ES-I3 (cell line): ENCODE measurements at regions not wholly inside any gene's neighbourhood (a gene's known extent, or its start where the extent isn't known, plus 50 kb on each side); places are given as distances from the start of the nearest gene placed in this dataset.
A peak's percentile ranks its signal among the peaks of the same experiment; 100 is the strongest.

Experiments used
- H3K36me3 ChIP-seq: 2 replicates; pipeline ENCODE4 v1.6.1; 2013; ENCODE audit warnings: mild to moderate bottlenecking, low read length, control low read depth, moderate library complexity; ENCODE audit not compliant: insufficient read depth
- H3K4me1 ChIP-seq: 2 replicates; pipeline ENCODE4 v1.6.1; 2013; ENCODE audit warnings: mild to moderate bottlenecking, control low read depth, low read length; ENCODE audit not compliant: insufficient read depth
- H3K9ac ChIP-seq: 2 replicates; pipeline ENCODE4 v1.6.1; 2013; ENCODE audit warnings: low read depth, mild to moderate bottlenecking, low read length, moderate library complexity
- H3K9me3 ChIP-seq: 2 replicates; pipeline ENCODE4 v1.6.1; 2013; ENCODE audit warnings: mild to moderate bottlenecking, low read length, moderate library complexity; ENCODE audit not compliant: control insufficient read depth, insufficient read depth

DNA sequence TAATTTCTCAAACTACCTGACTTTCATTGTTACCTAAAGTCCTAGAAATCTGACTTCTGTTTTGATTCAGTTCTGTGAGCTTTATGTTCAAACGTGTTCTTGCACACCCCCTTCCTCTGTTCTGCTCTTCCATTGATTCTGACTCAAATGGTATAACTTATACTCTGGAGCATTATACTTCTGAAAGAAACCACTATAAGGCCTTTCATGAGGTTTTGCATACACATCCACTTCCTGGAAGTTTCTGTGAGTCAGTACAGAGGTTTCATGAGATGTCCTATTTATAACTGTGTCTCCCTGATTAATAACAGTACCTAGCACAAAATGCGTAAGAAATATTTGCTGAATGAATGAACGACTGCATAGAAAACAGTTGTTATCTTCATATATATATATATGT, 540.2 kb upstream of the CT83 start:
- H3K4me1 ChIP-seq, result no peaks in the 10 kb centered on the region
- no peaks in the 10 kb centered on the region for H3K9me3 ChIP-seq
- no peaks in the 10 kb centered on the region for H3K36me3 ChIP-seq
- H3K9ac ChIP-seq, result no peak overlapping the region

DNA sequence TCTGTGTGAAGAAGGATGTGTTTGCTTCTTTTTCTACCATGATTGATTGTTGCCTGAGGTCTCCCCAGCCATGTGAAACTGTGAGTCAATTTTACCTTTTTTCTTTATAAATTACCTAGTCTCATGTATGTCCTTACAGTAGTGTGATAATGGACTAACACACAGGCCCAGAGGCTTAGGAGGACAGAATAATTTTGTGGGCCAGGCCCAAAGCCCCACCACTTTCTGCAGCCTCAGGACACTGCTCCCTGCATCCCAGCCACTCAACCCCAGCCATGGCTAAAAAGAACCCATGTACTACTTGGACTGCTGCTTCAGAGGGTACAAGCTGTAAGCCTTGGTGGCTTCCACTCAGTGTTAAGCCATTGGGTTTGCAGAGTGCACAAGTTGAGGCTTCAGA, 512.7 kb upstream of the CT83 start:
- Histone ChIP-seq H3K9ac (no peak overlapping the region), H3K36me3 (no peaks in the 10 kb centered on the region), H3K9me3 (peaks cover 27% of the 10 kb centered on the region), H3K4me1 (no peaks in the 10 kb centered on the region)

DNA sequence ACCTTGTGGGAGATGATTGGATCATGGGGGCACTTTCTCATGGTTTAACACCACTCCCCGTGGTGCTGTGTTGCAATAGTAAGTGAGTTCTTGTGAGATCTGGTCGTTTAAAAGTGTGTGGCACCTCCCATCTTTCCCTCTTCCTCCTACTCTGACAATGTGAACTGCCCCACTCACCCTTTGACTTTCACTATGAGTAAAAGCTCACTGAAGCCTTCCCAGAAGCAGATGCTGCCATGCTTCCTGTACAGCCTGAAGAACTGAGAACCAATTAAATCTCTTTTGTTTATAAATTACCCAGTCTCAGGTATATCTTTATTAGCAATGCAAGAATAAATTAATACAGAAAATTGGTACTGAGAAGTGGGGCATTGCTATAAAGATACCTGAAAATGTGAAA, 509.6 kb upstream of the CT83 start:
- no peak overlapping the region for H3K9ac ChIP-seq
- H3K4me1 ChIP-seq, result no peaks in the 10 kb centered on the region
- no peaks in the 10 kb centered on the region for H3K36me3 ChIP-seq
- peaks cover 26% of the 10 kb centered on the region for H3K9me3 ChIP-seq

DNA sequence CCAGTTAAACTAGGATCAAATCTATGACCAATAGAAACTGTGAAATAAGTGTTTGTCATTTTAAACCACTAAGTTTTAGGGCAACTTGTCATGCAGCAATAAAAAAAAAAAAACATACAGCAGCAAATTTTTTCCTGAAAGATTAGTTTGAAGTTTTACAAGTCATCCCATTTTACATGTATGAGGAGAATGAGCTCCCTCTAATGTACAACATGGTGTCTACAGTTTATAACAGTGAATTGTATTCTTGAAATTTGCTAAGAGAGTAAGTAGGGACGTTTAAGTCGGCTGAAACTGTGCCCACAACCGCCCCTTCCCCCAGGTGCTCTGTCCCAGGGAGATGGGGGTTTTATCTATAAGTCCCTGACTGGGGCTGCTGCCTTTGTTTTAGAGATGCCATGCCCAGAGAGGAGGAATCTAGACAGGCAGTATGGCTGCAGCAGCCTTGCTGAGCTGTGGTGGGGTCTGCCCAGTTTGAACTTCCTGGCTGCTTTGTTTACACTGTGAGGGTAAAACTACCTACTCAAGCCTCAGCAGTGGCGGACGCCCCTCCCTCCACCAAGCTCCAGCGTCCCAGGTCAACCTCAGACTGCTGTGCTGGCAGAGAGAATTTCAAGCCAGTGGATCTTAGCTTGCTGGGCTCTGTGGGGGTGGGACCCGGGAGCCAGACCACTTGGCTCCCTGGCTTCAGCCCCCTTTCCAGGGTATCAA, 499.3 kb upstream of the CT83 start:
- no peaks in the 10 kb centered on the region for H3K4me1 ChIP-seq
- H3K36me3 ChIP-seq, result no peaks in the 10 kb centered on the region
- no peaks in the 10 kb centered on the region for H3K9me3 ChIP-seq
- peak overlapping the region; percentile 30 for H3K9ac ChIP-seq

DNA sequence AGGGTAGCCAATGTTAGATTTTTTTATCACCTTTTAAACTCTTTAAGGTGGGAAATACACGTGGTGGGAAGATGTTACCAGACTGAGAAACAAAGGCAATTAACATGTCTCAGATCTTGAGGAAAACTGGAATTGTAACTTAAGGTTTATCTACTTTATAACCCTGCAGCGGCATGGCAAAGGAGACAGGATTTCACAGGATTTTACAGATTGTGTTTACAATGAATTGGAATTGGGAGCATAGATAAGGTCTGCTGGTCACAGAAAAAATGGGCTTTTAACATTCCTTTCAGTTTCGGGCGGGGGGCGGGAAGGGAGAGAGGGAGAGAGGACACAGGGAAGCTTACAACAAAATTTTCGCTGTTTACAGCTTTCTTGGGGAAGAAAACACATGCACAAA, 467.5 kb upstream of the CT83 start:
- peaks cover 15% of the 10 kb centered on the region for H3K9me3 ChIP-seq
- peaks cover 37% of the 10 kb centered on the region for H3K4me1 ChIP-seq

DNA sequence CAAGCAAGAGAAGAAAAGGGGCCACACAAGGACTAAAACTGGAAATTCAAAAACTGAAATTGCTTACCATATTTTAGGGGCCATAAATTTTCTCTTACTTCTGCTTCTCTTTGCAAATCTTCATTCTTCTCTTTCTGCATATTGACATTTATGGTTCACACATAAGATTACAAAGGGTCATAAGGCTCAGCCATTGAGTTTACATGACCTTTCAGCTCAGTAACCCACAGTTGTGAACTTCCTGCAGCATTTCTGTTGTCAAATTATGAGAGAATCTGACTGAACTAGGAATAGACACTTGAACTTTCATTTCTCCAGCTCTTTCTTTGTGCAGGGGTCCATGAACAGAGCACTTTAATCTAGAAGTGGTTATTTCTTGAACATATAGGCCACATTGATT, 434.8 kb upstream of the CT83 start:
- Histone ChIP-seq H3K9ac (no peak overlapping the region), H3K4me1 (no peaks in the 10 kb centered on the region), H3K36me3 (no peaks in the 10 kb centered on the region), H3K9me3 (peaks cover 13% of the 10 kb centered on the region)

More for the DNA sequence above, 467.5 kb upstream of the CT83 start:
- Histone ChIP-seq H3K36me3 (no peaks in the 10 kb centered on the region), H3K9ac (peak overlapping the region; percentile 5; the same call in 1 of the 2 replicates)

DNA sequence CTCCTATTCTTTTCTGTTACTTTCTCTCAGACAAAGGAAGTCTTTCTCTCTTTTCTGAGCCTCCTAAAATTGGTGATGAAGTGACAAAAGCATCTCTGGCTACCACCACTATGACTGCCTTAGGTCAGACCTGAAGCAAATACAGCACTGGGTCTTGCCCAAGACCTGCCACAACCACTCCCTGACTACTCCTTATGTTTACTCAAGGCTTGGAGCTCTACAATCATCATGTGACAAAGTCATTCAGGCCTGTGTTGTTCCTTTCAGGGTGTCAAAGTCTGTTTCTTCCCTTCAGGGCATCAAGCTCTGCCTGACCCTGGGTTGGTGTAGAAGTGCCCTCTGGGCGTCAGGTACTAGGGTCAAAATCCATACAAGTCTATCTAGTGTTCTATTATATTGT, 419.2 kb upstream of the CT83 start:
- H3K9ac ChIP-seq, result no peak overlapping the region

DNA sequence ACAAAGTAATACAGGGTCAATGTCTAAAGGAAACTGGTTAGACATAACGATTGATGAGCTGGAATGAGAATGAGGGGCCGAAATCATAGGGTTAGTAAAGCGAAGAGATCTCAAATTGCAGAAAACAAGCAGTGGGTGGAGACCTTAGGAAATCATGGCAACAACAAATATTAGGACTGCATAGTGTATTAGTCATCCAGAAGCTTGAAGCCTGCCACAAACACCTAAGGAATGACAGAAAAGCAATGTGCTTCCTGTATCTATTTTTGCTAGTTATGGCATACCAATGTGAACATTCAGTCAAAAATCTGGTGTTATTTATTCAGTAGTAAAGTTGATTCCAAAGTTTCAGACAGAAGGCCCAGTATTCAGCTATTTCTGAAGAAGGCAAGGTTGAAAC, 410.9 kb upstream of the CT83 start:
- H3K9me3 ChIP-seq, result no peaks in the 10 kb centered on the region
- H3K9ac ChIP-seq, result no peak overlapping the region
- H3K4me1 ChIP-seq, result peaks cover 3% of the 10 kb centered on the region; the same call in 1 of the 2 replicates
- H3K36me3 ChIP-seq, result no peaks in the 10 kb centered on the region

More for the DNA sequence above, 419.2 kb upstream of the CT83 start:
- Histone ChIP-seq H3K9me3 (no peaks in the 10 kb centered on the region), H3K36me3 (no peaks in the 10 kb centered on the region), H3K4me1 (no peaks in the 10 kb centered on the region)

DNA sequence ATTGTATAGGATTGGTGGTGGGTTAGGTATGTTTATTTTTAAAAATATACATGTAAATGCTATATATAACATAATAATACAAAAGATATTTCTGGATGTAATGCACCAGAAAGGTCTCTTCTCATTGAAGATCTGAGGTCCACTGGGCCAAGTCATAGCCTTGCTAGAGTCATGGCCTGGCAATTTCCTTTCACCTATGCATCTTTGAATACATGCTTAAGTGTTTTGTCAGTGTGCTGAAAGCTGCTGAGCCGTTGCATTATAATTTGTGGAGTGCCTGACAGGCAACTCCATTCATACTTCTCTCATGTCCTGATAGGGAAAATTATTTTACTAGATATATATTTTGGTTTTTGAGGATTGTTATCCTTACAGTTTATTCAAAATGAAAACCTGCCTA, 410.2 kb upstream of the CT83 start:
- H3K36me3 ChIP-seq, result no peaks in the 10 kb centered on the region; the same call in 1 of the 2 replicates
- H3K9ac ChIP-seq, result no peak overlapping the region
- H3K4me1 ChIP-seq, result peaks cover 3% of the 10 kb centered on the region; the same call in 1 of the 2 replicates
- peaks cover 7% of the 10 kb centered on the region; the same call in 1 of the 2 replicates for H3K9me3 ChIP-seq

DNA sequence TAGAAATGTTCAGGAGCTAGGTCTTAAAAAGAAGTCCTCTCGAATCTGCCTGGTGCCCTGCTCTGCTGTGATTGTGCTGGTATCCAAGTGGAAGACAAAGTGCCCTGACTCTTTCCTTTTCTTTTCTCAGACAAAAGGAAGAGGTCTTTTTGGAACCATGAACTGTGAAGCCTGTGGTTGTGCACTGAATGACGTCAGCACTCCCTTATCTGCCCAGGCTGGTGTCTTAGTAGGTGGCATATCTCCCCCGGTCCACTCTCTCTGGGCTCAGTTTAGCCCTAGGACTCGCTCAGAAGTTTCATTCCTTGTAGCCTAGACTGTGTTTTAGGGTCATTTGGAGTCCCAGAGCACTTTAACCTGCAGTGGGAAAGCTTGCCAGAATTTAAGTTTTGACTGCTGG, 400.3 kb upstream of the CT83 start:
- Histone ChIP-seq H3K9me3 (peaks cover under 1% of the 10 kb centered on the region; the same call in 1 of the 2 replicates), H3K36me3 (no peaks in the 10 kb centered on the region; the same call in none of the 2 replicates), H3K4me1 (no peaks in the 10 kb centered on the region), H3K9ac (no peak overlapping the region)

DNA sequence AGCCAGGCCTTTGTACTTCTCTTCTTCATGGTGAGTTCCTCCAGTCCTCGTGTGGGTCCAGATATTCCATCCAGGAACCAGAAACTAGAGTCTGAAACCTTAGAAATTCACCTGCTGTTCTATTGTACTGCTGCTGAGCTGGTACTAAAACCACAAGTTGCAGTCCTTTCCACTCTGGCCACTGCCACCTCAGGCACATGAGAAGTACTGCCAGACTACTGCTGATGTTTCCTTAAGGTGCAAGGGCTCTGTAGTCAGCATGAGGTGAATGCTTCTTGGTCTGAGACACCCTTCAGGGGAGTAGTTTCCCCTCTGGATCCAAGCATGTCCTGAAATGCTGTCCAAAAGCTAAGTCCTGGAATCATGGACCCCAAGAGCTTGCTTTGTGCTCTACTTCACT, 399.6 kb upstream of the CT83 start:
- Histone ChIP-seq H3K4me1 (no peaks in the 10 kb centered on the region), H3K9ac (no peak overlapping the region), H3K9me3 (no peaks in the 10 kb centered on the region; the same call in 1 of the 2 replicates), H3K36me3 (no peaks in the 10 kb centered on the region; the same call in 1 of the 2 replicates)

DNA sequence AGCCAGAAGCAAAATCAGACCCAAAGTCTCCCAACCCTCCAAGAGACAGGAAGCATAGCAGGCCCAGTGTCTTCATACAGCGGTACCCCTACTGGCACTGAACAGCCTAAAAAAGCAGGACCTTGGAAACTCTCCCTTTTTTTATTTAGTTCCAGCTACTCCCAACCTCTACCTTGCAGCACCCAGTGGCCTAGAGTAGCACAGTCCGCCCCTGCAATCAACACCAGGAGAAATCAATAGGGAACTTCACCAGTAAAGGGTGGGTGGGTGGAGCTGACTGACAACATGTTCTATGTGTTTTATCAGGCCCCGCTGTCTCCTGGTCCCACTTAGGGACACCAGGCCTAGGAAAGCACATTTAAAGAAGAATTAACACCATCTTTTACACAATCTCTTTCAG, 378.5 kb upstream of the CT83 start:
- Histone ChIP-seq H3K4me1 (peaks cover 11% of the 10 kb centered on the region; the same call in 1 of the 2 replicates), H3K36me3 (no peaks in the 10 kb centered on the region), H3K9me3 (0 out of 2 replicates have a peak, but pooled peaks cover 2% of the 10 kb centered on the region), H3K9ac (no peak overlapping the region)

DNA sequence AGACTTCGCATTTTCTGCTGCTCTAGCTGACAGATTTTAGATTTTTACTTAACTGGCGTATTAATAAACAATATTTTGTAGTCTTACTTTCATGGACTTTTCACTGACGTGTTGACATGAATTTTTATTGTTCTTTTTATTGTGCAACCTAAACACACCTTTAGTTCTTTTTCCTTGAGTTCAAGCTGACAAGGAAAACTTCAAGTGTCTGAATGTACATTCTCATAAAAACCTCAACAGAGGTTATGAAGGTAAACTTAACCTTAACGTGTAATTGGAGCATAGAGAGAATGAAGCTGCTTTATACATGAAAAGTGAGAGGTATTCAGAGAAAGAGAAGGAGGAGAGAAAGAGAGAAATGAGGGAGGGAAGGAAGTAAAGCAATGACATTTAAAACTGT, 364.3 kb upstream of the CT83 start:
- Histone ChIP-seq H3K9me3 (no peaks in the 10 kb centered on the region), H3K9ac (no peak overlapping the region), H3K36me3 (no peaks in the 10 kb centered on the region), H3K4me1 (peaks cover 16% of the 10 kb centered on the region)

DNA sequence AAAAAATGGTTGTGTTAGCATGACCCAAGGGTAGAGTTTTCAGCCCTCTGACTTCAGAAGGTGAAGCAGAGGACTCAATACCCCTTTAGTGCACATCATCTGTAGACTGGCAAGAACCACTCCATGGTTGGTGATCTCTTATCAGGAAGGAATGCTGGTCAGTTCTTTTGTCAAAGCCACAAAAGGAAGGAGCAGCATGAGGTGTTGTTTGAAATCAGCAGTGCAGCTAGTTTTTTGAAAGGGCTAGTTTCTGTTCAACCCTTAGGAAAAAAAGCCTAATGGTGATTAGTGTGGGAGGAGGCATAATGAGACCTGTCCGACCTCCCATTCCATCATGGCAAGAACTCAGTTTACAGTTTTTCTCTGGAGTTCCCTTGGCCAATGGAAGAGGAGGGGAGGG, 362.0 kb upstream of the CT83 start:
- no peaks in the 10 kb centered on the region for H3K36me3 ChIP-seq
- no peaks in the 10 kb centered on the region for H3K9me3 ChIP-seq
- peaks cover 16% of the 10 kb centered on the region for H3K4me1 ChIP-seq
- H3K9ac ChIP-seq, result no peak overlapping the region

DNA sequence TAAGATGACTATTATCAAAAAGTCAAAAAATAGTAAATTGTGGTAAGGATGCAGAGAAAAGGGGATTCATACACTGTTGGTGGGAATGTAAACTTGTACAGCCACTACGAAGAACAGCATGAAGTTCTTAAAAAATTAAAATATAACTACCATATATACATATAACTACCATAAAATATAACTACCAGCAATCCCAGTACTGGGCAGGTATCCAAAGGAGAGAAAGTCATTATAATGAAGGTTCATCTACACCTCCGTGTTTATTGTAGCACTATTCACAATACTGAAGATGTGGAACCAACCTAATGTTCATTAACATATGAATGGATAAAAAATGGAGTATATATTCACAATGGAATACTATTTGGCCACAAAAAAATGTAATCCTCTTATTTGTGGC, 360.9 kb upstream of the CT83 start:
- no peak overlapping the region for H3K9ac ChIP-seq

More for the DNA sequence above, 360.9 kb upstream of the CT83 start:
- Histone ChIP-seq H3K9me3 (no peaks in the 10 kb centered on the region), H3K4me1 (peaks cover 20% of the 10 kb centered on the region), H3K36me3 (no peaks in the 10 kb centered on the region)
